ACC112 (cell line): ENCODE measurements at regions not wholly inside any gene's neighbourhood (a gene's known extent, or its start where the extent isn't known, plus 50 kb on each side); places are given as distances from the start of the nearest gene placed in this dataset.

Experiments used
- H2AFZ ChIP-seq: fragments of 200-600 bp; sonication (generic); one replicate; pipeline ENCODE4 v1.6.0; 2017; ENCODE audit warnings: antibody characterized with exemption, low read length; ENCODE audit not compliant: unreplicated experiment
- H3K27ac ChIP-seq: fragments of 200-600 bp; sonication (generic); 2 replicates; pipeline ENCODE4 v1.5.1; 2014; ENCODE audit warnings: low read depth, mild to moderate bottlenecking, antibody characterized with exemption, low read length, moderate library complexity
- H3K27me3 ChIP-seq: fragments of 200-600 bp; sonication (generic); 2 replicates; pipeline ENCODE4 v1.6.1; 2014; ENCODE audit warnings: mild to moderate bottlenecking, antibody characterized with exemption, low read length, moderate library complexity, mixed read lengths; ENCODE audit not compliant: insufficient read depth
- H3K36me3 ChIP-seq: fragments of 200-600 bp; sonication (generic); 2 replicates; pipeline ENCODE4 v1.6.1; 2016; ENCODE audit warnings: mild to moderate bottlenecking, antibody characterized with exemption, low read length, moderate library complexity, mixed read lengths; ENCODE audit not compliant: insufficient read depth
- H3K4me1 ChIP-seq: fragments of 200-600 bp; sonication (generic); one replicate; pipeline ENCODE4 v1.6.1; 2016; ENCODE audit warnings: low read length, mixed read lengths; ENCODE audit not compliant: insufficient read depth, unreplicated experiment, control insufficient read depth
- H3K4me3 ChIP-seq: fragments of 200-600 bp; sonication (generic); 2 replicates; pipeline ENCODE4 v1.5.1; 2014; ENCODE audit warnings: mild to moderate bottlenecking, low read depth, low read length
- H3K79me2 ChIP-seq: fragments of 200-600 bp; sonication (generic); one replicate; pipeline ENCODE4 v1.6.0; 2016; ENCODE audit warnings: low read length; ENCODE audit not compliant: control insufficient read depth, unreplicated experiment, insufficient read depth

DNA sequence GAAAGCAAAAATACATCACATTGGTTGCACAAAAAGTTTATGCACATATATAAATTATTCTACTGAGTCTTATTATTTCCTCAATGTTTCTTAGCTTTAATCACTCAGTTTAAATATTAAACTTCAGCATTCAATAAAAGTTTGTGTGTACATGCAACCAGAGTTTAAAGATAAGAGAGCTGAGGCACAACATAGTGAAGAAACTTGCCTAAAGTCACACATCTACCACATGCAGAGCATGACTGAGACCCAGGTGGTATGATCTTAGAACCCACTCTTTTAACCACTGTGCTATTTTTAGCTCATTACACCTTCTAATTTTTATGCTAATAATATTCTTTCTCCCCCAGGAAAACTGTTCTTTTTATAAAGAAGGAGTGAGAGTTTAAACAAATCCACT is 96.1 kb upstream of the GOLIM4 start:
- no peak overlapping the region for H2AFZ ChIP-seq
- no peaks in the 10 kb centered on the region for H3K36me3 ChIP-seq
- peaks cover 10% of the 10 kb centered on the region; the same call in 1 of the 2 replicates for H3K27me3 ChIP-seq
- H3K27ac ChIP-seq, result no peak overlapping the region
- H3K4me1 ChIP-seq, result no peaks in the 10 kb centered on the region
- H3K79me2 ChIP-seq, result no peaks in the 10 kb centered on the region
- H3K4me3 ChIP-seq, result no peak overlapping the region

DNA sequence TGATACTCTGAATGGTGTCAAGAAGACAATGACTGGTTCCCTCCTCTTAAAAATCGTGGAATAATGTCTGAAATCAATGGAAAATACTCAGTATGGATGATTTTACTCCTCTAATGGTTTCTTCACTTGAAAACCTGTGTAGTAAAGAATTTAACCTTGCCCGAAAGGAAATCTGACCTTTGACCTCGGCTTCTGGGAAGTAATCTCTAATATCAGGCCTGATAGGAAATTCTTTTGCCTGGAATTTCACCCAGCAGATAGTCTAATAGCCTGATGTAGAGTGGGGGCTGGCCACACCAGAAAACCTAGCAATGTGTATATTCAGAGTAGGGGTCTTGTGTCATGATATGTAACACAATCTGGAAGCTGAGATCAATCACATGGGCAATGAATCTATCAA is 91.5 kb upstream of the GOLIM4 start:
- peaks cover 6% of the 10 kb centered on the region; the same call in 1 of the 2 replicates for H3K27me3 ChIP-seq
- H2AFZ ChIP-seq, result no peak overlapping the region
- H3K4me3 ChIP-seq, result no peak overlapping the region
- H3K79me2 ChIP-seq, result no peaks in the 10 kb centered on the region
- H3K36me3 ChIP-seq, result no peaks in the 10 kb centered on the region
- no peak overlapping the region for H3K27ac ChIP-seq
- H3K4me1 ChIP-seq, result no peaks in the 10 kb centered on the region

DNA sequence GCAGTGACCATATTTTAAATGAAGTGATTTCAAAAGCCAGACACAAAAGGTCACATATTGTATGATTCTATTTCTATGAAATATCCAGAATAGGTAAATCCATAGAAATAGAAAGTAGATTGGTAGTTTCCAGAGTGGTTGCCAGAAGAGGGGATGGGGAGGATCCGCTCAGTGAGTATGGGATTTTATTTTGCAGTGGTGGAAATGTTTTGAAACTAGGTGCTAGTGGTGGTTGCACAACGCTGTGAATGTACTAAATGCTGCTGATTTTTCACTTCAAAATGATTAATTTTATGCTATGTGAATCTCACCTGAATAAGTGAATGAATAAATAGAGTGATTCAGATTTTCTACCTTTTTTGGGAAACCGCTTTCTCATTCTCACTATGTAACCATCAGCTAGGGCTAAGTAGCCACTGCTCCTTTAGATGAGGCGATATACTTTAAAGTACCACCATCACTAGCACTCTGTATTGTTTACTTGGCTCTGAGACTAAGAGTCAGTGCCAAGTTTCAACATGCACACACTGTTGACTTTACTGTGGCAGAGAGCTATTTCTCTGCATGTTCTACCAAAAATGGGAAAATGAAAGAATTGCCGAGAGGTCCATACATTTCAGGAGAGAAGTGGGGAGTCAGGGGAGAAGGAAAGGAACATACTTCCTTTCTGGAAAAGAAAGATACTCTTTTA is 90.7 kb upstream of the GOLIM4 start:
- H3K27ac ChIP-seq, result no peak overlapping the region
- no peaks in the 10 kb centered on the region for H3K4me1 ChIP-seq
- no peak overlapping the region for H2AFZ ChIP-seq
- H3K36me3 ChIP-seq, result no peaks in the 10 kb centered on the region
- H3K4me3 ChIP-seq, result no peak overlapping the region
- peaks cover 2% of the 10 kb centered on the region; the same call in 1 of the 2 replicates for H3K27me3 ChIP-seq
- H3K79me2 ChIP-seq, result no peaks in the 10 kb centered on the region

DNA sequence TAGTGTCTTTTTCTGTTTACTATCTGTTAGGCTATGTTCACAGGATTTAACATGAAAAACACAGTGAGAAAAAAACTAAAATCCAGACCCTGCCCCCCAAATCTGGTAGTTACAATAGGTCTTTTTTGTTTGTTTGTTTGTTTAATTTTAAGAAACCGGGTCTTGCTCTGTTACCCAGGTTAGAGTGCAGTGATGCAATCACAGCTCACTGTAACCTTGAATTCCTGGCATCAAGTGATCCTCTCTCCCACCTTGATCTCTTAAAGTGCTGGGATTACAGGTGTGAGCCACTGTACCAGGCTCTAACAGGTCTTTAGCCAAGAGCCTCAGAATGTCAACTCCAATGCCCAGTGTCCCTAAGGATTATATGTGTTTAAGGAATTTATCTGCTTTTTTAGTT is 88.0 kb upstream of the GOLIM4 start:
- no peaks in the 10 kb centered on the region for H3K36me3 ChIP-seq
- H3K27me3 ChIP-seq, result no peaks in the 10 kb centered on the region
- no peak overlapping the region for H3K27ac ChIP-seq
- no peak overlapping the region for H3K4me3 ChIP-seq
- H3K4me1 ChIP-seq, result no peaks in the 10 kb centered on the region
- H3K79me2 ChIP-seq, result no peaks in the 10 kb centered on the region
- no peak overlapping the region for H2AFZ ChIP-seq

DNA sequence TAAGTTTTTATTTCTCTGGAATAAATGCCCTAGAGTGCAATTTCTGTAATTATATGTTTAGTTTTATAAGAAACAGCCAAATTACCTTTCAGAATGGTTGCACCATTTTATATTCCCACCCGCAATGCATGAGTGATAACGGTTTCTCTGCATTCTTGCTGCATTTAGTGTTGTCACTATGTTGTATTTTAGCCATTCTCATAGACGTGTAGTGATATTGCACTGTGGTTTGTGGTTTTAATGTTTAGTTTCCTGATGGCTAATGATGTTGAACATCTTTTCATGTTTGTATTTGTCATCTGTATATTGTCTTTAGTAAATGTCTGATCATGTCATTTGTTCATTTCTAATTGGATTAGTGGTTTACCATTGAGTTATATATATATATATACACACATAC is 73.0 kb upstream of the GOLIM4 start:
- H3K4me3 ChIP-seq, result no peak overlapping the region
- no peak overlapping the region for H3K27ac ChIP-seq
- no peaks in the 10 kb centered on the region for H3K79me2 ChIP-seq
- H2AFZ ChIP-seq, result no peak overlapping the region
- H3K27me3 ChIP-seq, result no peaks in the 10 kb centered on the region
- peaks cover 4% of the 10 kb centered on the region for H3K4me1 ChIP-seq
- no peaks in the 10 kb centered on the region for H3K36me3 ChIP-seq

DNA sequence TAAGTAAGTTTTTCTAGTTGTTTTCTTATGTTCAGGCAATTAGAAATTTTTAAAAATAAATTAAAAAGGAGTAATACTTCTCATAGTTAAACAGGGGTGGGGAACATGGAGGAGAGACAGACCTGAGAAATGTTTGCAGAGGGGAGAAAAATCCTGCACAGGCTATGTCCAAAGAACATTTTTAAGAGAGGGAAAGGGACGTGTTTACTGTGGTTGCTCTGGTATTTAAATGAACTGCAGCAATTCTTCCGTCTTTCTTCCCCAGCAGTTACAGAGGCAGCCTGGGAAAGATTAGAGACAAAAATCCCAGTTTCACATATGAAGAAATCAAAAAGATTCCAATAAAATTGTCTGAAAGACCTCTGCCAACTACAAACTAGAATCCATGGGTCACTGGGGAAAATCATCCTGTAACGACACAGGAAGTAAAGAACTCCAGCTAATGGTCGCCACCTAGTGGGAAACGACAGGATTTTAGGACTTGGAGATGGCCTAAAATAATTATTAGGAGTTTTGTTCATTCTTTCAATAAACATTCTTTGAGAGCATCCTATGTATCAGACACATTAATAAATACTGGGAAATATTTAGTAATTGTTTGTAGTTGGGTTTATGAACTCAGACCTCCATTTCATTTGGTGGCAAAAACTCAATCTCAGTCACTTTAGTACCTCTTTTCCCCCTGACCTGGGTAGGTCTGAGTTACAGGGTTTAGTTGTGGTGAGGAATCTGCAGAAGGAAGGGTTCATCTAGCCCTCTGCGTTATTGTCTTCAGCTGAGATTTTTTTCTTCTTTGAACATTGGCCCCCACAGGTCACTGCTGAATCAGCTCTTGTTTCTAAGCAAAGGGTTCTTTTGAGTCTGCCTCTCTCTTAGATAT is 69.9 kb upstream of the GOLIM4 start:
- Histone ChIP-seq H3K4me1 (peaks cover 4% of the 10 kb centered on the region), H3K4me3 (no peak overlapping the region; the same call in 1 of the 2 replicates), H3K27me3 (no peaks in the 10 kb centered on the region), H3K36me3 (no peaks in the 10 kb centered on the region), H3K27ac (no peak overlapping the region), H2AFZ (peak overlapping the region; percentile 99), H3K79me2 (no peaks in the 10 kb centered on the region)

DNA sequence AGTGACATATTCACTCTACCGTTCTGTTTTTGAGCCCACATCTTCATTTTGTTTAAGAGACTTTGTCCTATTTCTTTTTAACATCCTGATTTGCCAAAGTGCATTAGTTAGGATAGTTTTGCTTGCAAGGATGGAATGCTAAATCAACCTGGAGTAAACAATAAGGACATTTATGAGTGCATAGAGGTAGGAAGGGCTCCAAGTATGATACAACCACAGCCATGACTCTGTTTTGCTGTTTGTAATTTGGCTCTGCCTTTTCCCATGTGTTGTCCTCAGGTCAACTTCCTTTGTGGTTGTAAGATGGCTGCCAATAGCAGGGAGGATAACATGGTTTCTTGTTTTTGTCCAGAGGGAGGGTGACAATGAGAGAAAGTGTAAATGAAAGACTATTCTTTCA is 66.4 kb upstream of the GOLIM4 start:
- no peaks in the 10 kb centered on the region for H3K79me2 ChIP-seq
- no peaks in the 10 kb centered on the region for H3K27me3 ChIP-seq
- peak overlapping the region; percentile 31 for H2AFZ ChIP-seq
- H3K36me3 ChIP-seq, result no peaks in the 10 kb centered on the region
- H3K27ac ChIP-seq, result no peak overlapping the region
- peaks cover 4% of the 10 kb centered on the region for H3K4me1 ChIP-seq
- no peak overlapping the region for H3K4me3 ChIP-seq

DNA sequence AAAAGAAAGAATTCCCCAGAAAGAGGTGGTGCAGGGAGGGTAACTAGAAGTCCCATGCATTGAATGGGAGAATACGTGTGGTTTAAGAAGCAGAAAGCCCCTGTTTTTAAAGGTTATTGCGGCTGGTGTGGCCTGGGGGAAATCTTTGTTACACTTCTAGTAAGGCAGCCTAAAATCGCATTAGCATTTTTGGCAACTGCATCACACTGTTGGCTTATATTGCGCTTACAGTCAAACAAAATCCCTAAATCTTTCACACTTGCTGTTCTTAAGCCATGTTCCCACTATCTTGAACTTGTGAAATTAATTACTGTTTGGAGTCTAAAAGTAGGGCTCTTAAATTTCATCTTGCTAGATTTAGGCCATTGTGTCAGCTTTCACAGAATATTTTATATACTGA is 66.0 kb upstream of the GOLIM4 start:
- Histone ChIP-seq H2AFZ (peak overlapping the region; percentile 31), H3K27me3 (no peaks in the 10 kb centered on the region), H3K27ac (no peak overlapping the region), H3K4me1 (peaks cover 4% of the 10 kb centered on the region), H3K79me2 (no peaks in the 10 kb centered on the region), H3K36me3 (no peaks in the 10 kb centered on the region), H3K4me3 (no peak overlapping the region)

DNA sequence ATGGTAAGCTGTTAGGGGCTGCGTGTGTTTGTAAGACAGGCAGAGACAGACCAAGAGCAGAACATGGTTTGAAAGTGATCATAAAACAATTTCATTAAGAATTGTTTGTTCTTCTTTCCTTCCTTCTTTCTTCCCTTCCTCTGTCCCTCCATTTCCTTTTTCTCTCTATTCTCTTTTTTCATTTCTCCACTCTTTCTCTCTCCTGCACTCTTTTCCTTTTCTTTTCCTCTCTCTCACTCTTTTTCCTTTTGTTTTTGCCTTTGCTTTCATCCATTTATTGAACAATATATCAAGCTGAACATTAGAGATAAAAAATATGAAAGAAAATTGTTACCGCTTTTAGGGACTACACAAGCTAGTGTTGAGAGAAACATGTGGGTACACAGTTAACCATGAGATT is 62.2 kb upstream of the GOLIM4 start:
- Histone ChIP-seq H3K79me2 (no peaks in the 10 kb centered on the region), H3K36me3 (no peaks in the 10 kb centered on the region), H3K27me3 (no peaks in the 10 kb centered on the region), H3K4me3 (no peak overlapping the region), H3K27ac (no peak overlapping the region), H3K4me1 (no peaks in the 10 kb centered on the region), H2AFZ (no peak overlapping the region)

DNA sequence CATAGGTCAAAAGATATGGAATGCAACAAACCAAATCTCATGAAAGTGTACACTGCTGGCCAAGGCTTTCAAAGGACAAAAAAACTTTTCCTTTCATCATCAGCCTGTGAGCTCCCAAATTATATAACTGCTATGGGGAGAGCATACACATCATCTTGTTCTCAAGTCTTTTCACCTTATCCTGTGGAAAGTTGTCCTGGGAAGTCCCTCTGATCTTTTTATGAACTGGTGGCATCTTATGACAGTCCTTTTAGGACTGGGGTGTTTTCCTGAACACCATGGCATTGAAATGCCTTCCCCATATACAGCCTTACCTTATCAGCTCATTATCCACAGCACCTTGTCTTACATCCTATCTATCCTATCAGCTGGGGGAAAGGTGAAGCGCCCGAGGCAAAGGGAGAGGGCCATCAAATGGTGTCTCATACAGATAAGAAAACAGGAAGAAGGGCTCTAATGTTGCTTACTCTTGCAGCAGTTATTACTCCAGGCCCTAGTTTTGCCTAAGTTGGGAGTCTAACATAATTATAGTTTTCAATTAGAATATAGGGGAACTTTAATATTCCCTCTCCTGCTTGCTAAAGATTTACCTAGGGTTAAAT is 61.5 kb upstream of the GOLIM4 start:
- Histone ChIP-seq H3K4me3 (no peak overlapping the region), H3K79me2 (no peaks in the 10 kb centered on the region), H3K36me3 (no peaks in the 10 kb centered on the region), H3K4me1 (no peaks in the 10 kb centered on the region), H2AFZ (no peak overlapping the region), H3K27me3 (no peaks in the 10 kb centered on the region), H3K27ac (no peak overlapping the region)
